HG02678 (cell line): ENCODE measurements at regions not wholly inside any gene's neighbourhood (a gene's known extent, or its start where the extent isn't known, plus 50 kb on each side); places are given as distances from the start of the nearest gene placed in this dataset.

Experiments
- ATAC-seq: cut with Tn5 transposase; IDR thresholded peaks from one replicate; pipeline ENCODE4 v1.9.1; 2021; ENCODE audit warnings: mild to moderate bottlenecking, moderate library complexity; ENCODE audit not compliant: unreplicated experiment

DNA sequence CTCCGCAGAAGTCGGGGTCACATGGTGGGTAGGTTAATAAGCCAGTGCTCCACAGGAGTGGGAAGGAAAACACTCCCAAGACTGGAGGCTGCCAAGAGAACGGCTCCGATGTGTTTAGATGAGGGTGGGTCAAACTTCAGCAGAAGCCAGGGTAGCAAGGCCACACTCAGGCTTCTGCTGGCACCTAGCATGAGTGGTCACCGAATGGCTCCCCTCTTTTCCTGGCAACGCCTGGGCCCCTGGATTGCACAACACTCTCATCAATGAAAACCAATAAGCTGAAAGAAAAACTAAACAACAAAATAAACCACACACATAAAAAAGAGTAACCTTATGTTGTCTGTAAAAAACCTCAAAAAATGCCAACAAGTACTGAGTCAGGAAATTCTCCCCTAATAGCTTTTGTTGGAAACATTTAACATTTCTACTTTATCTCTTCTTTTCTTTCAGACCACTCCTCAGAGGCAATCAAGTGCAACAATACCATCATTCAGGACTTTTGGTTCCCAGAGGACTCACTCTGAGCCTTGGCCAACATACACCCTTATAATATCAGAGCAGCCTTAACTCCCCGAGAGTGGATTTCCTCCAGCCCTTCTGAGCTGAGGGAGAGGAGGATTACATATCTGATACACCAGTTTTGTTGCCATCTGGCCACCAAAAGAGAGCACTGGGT lies 279.9 kb downstream of the ENC1 start:
- ATAC-seq, result no peak

DNA sequence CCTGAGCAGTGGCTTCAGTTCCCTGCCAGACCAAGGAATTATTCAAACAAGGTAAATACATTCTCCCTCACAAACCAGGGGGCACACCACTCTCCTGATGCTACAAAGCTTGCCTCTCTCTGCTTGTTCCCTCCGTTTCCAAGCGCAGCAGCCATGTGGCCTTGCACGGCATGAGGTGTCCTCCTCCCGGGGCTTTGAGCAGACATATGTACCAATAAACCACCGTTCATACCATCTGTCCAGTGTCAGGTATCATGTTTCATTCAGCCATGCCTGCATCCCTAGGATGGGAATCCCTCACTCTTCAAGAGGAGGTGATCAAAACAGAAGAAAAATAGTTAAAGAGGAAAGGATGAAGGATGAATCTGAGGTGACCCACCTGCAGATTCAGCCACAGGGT lies 282.7 kb downstream of the ENC1 start:
- ATAC-seq, result no peak

DNA sequence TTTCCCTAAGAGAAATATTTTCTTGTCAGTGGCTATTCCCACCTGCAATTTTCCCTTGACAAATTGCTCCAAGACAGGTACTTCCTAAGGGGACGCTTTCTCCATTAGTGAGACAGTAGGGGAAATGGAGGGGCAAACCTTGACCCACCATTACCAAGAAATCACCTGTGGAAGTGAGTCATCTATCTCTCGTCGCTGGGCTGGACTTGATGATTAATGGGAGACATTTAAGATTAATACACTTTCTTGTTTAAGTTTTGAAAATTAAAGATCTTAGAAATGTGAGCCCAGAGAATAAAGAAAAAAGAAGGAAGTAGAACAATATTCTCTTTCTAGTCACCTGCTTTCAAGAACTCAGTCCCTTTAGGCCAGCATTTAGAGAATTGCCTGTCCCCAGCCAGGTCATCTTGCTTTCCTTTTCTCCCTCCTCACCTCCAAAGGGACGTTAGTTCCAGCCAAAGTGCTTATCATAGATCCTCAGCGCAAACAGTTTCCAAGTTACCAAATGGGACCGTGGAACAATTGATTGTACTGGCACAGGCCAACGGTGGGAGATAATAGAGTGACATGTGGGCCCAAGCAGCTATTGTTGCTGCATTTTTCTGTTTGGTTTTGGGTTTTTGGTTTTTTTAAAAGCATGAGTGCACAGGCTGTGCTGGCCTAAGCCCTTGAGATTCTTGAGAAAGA lies 284.4 kb downstream of the ENC1 start:
- no peak for ATAC-seq

- ATAC-seq, result no peak
Measured at GRCh38 chr5:74355041-74355824, 285.3 kb downstream of the ENC1 start.

DNA sequence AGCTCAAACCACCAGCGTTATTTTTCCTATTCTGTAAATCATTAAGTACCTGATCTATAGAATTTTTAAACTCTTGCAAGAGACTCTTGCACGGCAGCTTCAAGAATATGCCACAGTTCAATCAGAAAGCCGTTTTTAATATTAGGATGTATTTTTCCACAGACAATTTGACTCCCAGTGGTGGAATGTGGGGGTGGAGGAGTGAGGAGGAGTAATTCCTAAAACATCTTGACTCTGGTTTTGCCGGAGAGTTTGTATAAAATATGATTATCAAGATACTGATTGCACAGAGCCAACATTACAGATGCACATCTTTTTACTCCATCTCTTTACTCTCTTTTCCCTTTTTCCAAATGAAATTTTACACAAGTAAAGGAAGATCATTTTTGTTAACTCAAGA lies 288.3 kb downstream of the ENC1 start:
- no peak for ATAC-seq

DNA sequence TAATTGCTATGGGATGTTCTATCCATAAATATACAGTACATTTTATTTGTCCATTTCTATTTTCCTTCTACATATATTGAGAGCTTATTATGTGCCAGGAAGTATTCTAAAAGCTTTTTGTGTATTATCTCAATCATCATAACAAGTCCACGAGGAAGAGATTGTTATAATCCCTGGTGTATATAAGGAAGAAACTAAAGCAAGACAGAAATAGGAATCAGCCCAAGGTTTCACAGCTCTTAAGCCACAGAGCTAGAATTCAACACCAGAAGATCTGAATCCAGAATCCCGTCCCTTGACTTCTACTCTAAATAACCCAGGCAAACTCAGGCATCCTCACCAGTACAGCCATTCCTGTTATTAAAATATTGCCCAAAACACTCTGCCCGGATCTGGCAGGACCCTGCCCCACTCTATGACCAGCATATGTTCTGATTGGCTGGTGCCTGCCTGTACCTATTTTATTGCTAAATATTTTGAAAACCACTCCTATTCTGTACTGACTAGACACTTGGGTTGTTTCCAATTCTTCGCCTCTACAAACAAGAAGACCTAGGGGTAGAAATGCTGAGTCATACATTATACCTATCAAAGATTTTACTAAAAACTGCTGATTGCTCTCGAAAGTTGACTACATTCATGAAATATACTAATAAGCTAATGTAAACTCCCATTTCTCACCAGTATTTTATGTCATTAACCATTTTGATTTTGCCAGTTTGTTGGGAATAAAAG lies 297.4 kb downstream of the ENC1 start:
- no peak for ATAC-seq

DNA sequence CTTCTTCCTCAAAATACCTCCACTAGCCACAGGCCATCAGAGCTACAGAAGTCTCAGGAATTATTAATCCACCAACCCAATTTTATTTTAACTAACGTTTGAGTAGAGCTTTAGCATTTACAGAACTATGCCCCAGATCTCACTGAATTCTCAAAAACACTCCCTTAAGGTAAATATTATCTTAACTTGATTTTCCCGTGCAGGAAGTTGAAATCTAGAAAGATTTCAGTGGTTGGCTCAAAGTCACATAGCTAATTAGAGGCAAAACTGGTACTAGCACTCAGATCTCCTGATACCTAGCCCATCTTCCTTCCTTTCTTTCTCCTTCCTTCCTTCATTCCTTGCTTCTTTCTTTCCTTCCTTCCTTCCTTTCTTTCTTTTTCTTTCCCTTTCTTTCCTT lies 298.3 kb downstream of the ENC1 start:
- no peak for ATAC-seq

- ATAC-seq, result no peak
Measured at GRCh38 chr5:74341221-74341620, 299.3 kb downstream of the ENC1 start.

DNA sequence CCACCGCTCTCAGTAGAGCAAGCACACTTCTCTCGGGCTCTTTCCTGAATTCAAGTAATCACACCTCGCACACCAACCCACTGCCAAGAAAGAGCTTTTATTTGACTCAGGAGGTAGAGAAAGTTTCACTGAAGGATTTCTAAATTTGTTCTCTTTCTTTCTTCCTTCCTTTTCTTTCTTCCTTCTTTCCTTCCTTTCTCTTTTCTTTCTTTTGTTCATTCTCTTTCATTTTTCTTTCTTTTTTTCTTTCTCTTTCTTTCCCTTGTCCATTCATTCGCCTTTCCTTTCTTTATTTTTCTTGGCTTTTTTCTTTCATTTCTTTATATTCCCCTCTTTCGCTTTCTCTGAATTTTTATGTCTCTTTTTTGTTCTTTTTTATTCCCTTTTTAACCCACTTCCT lies 300.1 kb downstream of the ENC1 start:
- ATAC-seq, result no peak

GRCh38 chr5:74337984-74338310 lies 302.6 kb downstream of the ENC1 start:
- ATAC-seq, result no peak

- ATAC-seq, result no peak
Measured at GRCh38 chr5:74337254-74337983, 303.1 kb downstream of the ENC1 start.

DNA sequence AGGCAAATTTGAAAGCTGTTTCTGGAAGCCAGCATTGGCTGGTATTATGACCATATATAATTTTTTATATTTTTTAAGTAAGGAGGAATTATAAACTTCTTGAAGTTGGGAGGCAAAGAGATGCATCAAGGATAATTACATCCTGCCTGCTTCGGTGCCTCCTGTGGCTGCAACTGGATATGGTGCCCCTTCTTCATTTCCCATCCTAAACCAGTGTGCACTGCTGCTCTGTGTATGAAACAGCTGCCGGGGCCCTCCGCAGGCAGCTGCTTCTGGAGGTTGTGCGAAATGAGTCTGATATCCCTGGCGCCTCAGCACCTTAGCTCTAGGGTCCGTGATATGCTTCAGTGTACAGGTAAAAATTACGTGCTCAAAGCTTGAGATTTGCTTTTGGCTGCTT lies 304.2 kb downstream of the ENC1 start:
- ATAC-seq, result no peak

DNA sequence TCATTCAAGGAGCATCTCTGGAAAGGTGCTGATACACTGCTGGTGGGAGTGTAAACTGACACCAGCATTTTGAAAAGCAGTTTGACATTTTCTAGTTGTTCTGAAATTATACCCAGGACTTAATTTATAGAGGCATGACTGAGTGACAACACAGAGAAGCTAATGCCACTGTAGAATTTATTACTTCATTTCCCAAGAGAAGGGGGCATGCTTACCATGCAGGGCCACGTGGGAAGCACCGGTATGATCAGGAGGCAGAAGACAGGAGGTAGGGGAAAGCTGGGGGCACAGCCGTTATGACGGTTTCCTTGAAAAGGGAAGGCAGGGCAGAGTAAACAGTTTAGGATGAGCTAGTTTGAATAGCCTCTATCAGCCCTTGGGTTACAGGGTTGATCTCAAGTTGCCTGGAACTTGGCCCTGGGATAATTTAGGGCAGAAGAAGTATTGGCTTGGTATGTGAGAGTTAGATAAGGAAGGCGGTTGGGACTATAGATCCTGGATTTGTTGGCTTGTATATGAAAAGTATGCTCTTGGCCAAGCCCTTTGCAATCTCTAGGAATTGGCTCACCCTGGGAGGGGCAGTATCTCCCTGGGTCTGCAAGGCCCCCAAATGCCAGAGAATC lies 305.7 kb downstream of the ENC1 start:
- no peak for ATAC-seq

GRCh38 chr5:74334062-74334761 lies 306.3 kb downstream of the ENC1 start:
- no peak for ATAC-seq

DNA sequence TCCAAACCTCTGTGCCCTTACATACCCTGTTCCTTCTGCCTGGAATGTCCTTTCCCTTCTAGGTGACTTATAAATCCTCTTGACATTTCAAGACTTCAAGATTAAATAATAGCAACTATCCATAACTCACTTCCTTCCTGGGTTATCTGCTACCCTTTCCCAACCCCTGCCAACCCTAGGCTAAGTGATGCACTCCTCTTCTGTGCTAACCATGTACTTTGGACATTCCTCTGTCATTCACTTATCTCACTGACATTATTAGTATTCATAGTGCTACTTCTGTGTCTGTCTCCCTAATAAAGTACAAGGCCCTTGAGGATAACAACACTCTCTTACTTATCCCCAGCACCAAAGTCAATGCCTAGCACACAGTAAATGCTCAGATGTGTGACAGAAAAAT lies 307.1 kb downstream of the ENC1 start:
- no peak for ATAC-seq

- no peak for ATAC-seq
Measured at GRCh38 chr5:74332682-74333081, 307.8 kb downstream of the ENC1 start.

- no peak for ATAC-seq
Measured at GRCh38 chr5:74332006-74332405, 308.5 kb downstream of the ENC1 start.

DNA sequence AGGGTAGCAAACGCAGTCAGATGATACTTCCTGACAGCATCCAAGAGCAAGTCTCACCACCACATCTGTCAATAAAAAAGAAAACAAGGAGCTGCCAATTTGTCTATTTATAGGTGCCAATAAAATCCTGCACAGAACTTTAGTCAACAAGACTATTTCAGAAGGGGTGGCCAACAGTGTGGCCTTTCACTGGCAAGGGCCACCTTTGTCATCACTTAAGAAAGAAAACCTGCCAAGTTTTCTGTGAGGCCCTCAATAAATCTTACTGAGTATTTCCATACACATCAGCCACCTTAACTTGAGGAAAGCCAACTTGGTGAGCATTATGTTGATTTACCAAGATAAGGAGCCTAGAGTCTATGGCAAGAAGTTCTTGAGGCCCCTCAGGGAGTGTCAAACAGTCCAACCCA lies 312.3 kb downstream of the ENC1 start:
- ATAC-seq, result no peak

- ATAC-seq, result no peak
Measured at GRCh38 chr5:74327339-74327685, 313.2 kb downstream of the ENC1 start.
